T1000 (cell line): ENCODE measurements at regions not wholly inside any gene's neighbourhood (a gene's known extent, or its start where the extent isn't known, plus 50 kb on each side); places are given as distances from the start of the nearest gene placed in this dataset.
"Not testable (repeated sequence)": the region's sequence is repeated elsewhere in the genome, so short reads cannot be mapped to it uniquely, and the experiment has no call there.

Experiments
- DNase-seq: peaks from one replicate; lab custom pipeline; 2025; ENCODE audit warnings: mixed read lengths; lab: John Stamatoyannopoulos, UW

GRCh38 chr1:95754412-95754811 lies 520.4 kb downstream of the RWDD3 start:
- DNase-seq: no peak

- DNase-seq: no peak
Measured at GRCh38 chr1:95766036-95766435, 532.0 kb downstream of the RWDD3 start.

DNA sequence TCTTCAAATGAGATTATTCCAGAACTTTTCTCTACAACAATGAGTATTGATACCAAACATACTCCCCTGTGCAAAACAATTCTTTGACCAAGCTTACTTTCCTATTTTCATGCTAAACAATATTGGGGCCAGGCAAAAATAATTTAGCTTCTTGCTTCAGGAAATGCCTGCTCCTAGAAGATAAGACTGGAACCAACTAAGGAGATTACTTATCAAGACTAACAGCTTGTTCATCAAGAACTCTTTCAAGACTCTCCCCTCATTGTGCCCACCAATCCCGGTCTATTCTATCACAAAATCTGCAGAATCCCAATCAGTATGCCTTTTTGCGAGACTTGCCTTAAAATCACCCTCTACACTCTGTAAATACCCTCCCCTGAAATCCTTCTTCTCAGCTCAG lies 536.6 kb downstream of the RWDD3 start:
- no peak for DNase-seq

DNA sequence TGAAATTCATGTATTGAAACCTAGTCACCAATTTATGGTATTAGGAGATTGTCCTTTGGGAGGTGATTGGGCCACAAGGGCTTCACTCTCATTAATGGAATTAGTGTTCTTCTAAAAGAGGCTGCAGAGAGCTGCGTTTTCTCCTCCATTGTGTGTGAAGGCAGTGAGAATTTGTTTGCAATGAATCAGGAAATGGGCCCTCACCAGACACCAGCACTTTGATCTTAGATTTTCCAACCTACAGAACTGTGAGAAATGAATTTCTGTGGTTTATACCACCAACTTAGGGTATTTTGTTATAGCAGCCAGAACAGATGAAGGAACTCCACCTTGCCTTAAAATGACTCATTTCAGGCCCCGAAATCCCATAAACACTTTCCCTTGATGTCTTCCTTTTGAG lies 544.2 kb downstream of the RWDD3 start:
- no peak for DNase-seq

DNA sequence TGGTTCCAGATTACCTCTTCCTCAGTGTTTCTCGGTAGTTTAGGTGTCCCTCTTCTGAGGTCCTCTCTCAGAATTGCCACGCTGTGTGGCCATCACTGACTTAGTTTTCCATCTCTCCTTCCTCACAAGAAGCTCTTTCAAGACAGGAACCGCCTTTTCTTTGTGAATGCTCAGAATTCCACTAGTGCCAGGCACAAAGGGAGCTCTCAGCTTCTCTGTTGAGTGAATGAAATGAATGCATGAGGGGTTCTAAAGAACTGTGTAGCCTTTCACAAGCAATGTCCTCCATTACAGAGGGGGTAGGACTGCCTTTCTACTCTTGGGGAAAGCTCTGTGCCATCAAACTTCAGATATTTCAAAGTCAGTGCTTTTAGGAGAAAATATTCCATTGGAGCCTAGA lies 546.8 kb downstream of the RWDD3 start:
- no peak for DNase-seq

- DNase-seq: no peak
Measured at GRCh38 chr1:95790136-95790535, 556.1 kb downstream of the RWDD3 start.

DNA sequence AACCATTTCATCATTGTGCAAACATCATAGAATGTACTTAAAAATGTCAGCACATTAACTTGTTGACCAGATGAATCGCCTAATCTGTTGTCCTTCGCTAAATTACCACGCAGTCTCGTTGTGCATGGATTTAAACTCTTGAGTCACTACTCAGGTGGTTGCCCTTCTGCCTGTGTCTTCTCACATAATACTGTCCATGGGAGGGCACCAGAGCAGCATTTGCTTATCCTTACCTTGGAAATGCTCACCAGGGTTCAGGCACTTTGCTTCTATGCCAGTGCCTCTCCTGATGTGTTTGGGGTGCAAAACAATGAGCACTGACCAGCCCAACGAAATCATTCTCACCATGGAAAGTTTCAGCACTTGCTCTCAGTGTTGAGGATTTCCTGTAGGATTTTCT lies 559.9 kb downstream of the RWDD3 start:
- DNase-seq: no peak

DNA sequence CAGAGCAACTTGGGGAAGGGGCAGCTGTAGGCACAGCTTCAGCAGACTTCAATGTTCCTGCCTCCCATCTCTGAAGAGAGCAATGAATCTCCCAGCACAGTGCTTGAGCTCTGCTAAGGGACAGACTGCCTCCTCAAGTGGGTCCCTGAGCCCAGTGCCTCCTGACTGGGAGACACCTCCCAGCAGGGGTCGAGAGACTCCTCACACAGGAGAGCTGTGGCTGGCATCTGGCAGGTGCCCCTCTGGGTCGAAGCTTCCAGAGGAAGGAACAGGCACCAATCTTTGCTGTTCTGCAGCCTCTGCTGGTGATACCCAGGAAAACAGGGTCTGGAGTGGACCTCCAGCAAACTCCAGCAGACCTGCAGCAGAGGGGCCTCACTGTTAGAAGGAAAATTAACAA lies 563.8 kb downstream of the RWDD3 start:
- DNase-seq: not testable (repeated sequence)

GRCh38 chr1:95806171-95806570 lies 572.2 kb downstream of the RWDD3 start:
- DNase-seq: no peak

DNA sequence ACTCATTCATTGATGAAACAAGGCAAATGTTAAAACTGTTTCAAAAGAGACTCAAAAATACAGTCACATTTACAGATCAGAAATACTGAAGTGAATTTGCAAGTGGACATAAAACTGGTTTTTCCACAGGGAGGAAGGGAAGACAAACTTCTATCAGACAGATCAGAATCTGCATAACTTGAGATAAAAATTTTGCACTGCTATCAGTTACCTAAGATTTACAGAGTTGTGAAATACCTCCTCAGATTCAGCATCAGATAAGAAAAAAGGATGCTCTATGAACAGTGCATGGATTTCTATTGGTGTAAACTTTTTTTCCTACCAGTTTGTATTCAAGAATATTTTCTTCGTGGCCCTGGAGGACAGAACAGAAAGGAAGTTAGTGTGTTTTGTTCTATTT lies 575.4 kb downstream of the RWDD3 start:
- no peak for DNase-seq

DNA sequence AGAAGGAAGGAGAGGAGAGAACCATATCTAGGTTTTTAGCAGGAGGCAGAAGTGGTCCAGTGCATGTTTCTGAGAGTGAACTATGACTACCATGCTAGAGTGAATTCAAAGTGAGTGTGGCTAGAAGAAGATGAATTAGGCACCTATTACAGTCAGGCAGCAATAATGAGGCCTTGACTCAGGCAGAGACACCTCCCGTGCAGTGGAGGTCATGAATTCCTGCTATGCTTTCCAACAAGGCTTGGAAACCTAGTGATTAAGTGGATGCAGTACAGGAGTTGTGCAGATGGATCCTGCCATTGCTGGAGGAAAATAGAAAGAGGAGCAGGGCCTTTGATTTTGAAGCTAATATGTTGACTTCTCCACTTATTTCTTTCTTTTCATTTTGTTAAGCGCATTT lies 581.5 kb downstream of the RWDD3 start:
- no peak for DNase-seq

DNA sequence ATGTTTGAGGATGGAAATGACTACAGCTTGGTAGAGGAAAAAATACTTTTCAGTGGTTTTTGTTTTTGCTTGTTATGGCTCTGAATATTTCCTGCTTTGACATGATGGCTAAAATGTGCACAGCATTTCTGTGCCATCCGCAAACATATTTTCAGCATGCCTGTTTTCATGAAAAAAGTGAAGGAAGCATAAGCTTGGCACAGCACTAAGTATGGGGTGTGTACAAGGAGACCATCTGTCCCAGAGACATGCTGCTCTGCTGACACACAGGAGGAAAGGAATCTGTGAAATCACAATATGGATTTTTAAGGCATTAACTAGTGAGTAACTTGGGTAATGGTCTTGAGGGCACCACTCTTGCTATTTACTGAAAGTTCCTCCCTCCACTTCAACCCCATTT lies 595.5 kb downstream of the RWDD3 start:
- no peak for DNase-seq

- DNase-seq: no peak
Measured at GRCh38 chr1:95832370-95832769, 598.4 kb downstream of the RWDD3 start.

GRCh38 chr1:95849439-95849838 lies 615.4 kb downstream of the RWDD3 start:
- DNase-seq: no peak

DNA sequence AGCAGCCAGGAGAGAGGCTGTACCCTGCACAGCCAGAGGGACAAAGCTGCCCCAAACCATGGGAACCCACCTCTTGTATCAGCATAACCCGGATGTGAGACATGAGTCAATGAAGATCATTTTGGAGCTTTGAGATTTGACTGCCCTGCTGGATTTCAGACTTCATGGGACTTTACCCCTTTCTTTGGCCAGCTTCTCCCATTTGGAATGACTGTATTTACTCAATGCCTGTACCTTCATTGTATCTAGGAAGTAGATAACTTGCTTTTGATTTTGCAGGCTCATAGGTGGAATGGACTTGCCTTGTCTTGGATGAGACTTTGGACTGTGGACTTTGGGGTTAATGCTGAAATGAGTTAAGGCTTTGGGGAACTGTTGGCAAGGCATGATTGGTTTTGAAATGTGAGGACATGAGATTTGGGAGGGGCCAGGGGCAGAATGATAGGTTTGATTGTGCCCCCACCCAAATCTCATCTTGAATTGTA lies 616.2 kb downstream of the RWDD3 start:
- DNase-seq: no peak

GRCh38 chr1:95850763-95851162 lies 616.8 kb downstream of the RWDD3 start:
- DNase-seq: no peak

GRCh38 chr1:95852483-95853070 lies 618.6 kb downstream of the RWDD3 start:
- no peak for DNase-seq

- DNase-seq: no peak
Measured at GRCh38 chr1:95854457-95854856, 620.4 kb downstream of the RWDD3 start.

- DNase-seq: no peak
Measured at GRCh38 chr1:95863086-95863485, 629.1 kb downstream of the RWDD3 start.

- no peak for DNase-seq
Measured at GRCh38 chr1:95865769-95866168, 631.8 kb downstream of the RWDD3 start.

- DNase-seq: no peak
Measured at GRCh38 chr1:95876276-95876675, 642.3 kb downstream of the RWDD3 start.

DNA sequence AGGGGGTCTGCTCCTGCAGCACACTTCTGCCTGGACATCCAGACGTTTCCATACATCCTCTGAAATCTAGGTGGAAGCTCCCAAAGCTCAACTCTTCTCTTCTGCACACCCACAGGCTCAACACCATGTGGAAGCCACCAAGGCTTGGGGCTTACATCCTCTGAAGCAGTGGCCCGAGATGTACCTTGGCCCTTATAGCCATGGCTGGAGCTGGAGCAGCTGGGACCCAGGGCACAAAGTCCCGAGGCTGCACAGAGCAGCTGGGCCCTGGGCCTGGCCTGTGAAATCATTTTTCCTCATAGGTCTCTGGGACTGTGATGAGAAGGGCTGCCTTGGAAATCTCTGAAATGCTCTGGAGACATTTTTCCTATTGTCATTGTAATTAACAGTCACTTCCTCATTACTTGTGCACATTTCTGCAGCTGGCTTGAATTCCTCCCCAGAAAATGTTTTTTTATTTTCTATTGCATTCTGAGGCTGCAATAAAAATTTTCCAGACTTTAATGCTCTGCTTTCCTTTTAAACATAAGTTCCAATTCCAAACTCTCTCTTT lies 645.6 kb downstream of the RWDD3 start:
- DNase-seq: no peak

DNA sequence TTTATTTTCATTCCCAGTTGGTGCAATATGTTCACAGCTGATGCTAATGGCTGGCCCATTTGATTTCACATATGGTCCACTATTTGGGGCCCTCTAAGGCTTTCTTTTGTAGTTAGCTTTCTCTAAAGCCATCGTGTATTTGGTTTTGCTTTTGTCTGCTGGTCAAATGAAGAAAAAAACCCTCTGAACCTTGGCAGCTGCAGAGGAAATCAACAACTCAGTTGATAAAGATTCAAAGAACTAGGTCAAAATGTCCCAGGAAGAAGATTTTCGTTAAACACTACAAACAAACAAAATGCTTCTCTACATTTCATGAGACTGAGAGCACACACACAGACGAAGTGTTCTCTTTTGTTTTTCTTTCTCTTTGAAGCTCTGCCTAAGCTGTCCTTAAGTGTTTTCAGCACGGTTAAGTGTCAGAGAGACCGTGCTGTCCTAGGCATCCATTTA lies 655.0 kb downstream of the RWDD3 start:
- DNase-seq: no peak

GRCh38 chr1:95889400-95889799 lies 655.4 kb downstream of the RWDD3 start:
- DNase-seq: no peak
